ENCODE measurements at regions not wholly inside any gene's neighbourhood (a gene's known extent, or its start where the extent isn't known, plus 50 kb on each side); places are given as distances from the start of the nearest gene placed in this dataset.

GRCh38 chr2:144834998-144835633 lies 315.2 kb upstream of the ZEB2 start:
- H3K4me3 ChIP-seq (replicated peaks in 1 of 4; ENCODE audit: control extremely low read depth in 1 of 4, insufficient read depth in 1 of 4, low read depth in 3 of 4, low read length in 4 of 4) = peak overlapping the region in 2 of 4 experiments; percentile 0 to 41

DNA sequence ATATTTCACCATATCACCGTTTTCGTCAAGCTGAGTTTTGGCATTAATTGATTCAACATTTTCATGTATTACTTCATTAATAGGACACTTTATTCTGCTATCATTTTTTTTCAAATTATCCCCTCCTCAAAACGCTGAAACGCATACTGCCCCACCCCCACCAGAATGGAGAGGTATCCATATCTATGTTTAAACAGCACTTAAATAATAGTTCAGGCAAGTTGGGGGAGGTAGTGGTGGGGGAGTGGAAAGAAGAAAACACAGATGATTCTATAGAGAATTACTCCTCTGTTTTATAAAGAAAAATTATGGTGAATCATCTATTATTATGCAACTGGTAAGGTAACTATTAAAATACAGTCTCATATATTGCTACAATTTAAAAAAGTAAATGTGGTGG lies 314.4 kb upstream of the ZEB2 start:
- H3K4me1 ChIP-seq (ENCODE audit: control insufficient read depth, extremely low read depth, insufficient read depth, low read length) = peaks cover 10% of the 10 kb centered on the region
- H3K36me3 ChIP-seq (ENCODE audit: control insufficient read depth, insufficient read depth, low read length) = no peaks in the 10 kb centered on the region
- no peak overlapping the region for H3K27ac ChIP-seq (ENCODE audit: insufficient read depth, low read length)
- no peaks in the 10 kb centered on the region for H3K9me3 ChIP-seq (ENCODE audit: control insufficient read depth, insufficient read depth, low read depth, low read length)
- H2AFZ ChIP-seq (ENCODE audit: low read length) = no peak overlapping the region
- no peaks in the 10 kb centered on the region for H3K27me3 ChIP-seq (ENCODE audit: control insufficient read depth, insufficient read depth, low read length)
- DNase-seq (ENCODE audit: low read depth in 2 of 2) = no peak
- no peaks in the 10 kb centered on the region for H3K79me2 ChIP-seq (ENCODE audit: control insufficient read depth, insufficient read depth, low read length)
- no peak for TF ChIP-seq EZH2 (IDR thresholded peaks at IDR 0.05; ENCODE audit: low read length, missing control alignments)
- TF ChIP-seq, protein P1, sequence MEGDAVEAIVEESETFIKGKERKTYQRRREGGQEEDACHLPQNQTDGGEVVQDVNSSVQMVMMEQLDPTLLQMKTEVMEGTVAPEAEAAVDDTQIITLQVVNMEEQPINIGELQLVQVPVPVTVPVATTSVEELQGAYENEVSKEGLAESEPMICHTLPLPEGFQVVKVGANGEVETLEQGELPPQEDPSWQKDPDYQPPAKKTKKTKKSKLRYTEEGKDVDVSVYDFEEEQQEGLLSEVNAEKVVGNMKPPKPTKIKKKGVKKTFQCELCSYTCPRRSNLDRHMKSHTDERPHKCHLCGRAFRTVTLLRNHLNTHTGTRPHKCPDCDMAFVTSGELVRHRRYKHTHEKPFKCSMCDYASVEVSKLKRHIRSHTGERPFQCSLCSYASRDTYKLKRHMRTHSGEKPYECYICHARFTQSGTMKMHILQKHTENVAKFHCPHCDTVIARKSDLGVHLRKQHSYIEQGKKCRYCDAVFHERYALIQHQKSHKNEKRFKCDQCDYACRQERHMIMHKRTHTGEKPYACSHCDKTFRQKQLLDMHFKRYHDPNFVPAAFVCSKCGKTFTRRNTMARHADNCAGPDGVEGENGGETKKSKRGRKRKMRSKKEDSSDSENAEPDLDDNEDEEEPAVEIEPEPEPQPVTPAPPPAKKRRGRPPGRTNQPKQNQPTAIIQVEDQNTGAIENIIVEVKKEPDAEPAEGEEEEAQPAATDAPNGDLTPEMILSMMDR (conservative IDR thresholded peaks at IDR 0.05 in 1 of 2, IDR thresholded peaks at IDR 0.05 in 1 of 2; ENCODE audit: low read depth in 1 of 2, low read length in 2 of 2) = no peak
- no peaks in the 10 kb centered on the region for H4K20me1 ChIP-seq (ENCODE audit: control insufficient read depth, extremely low read depth, insufficient read depth, low read length)
- no peak overlapping the region for H3K4me2 ChIP-seq (ENCODE audit: extremely low read depth, insufficient read depth, low read length)
- H3K4me3 ChIP-seq (replicated peaks in 1 of 4; ENCODE audit: control extremely low read depth in 1 of 4, insufficient read depth in 1 of 4, low read depth in 3 of 4, low read length in 4 of 4) = no peak overlapping the region
- H3K9ac ChIP-seq (ENCODE audit: insufficient read depth, low read length) = no peak overlapping the region

More at GRCh38 chr2:144834998-144835633, 315.2 kb upstream of the ZEB2 start:
- peaks cover 10% of the 10 kb centered on the region for H3K4me1 ChIP-seq (ENCODE audit: control insufficient read depth, extremely low read depth, insufficient read depth, low read length)
- no peaks in the 10 kb centered on the region for H3K79me2 ChIP-seq (ENCODE audit: control insufficient read depth, insufficient read depth, low read length)
- no peak overlapping the region for H2AFZ ChIP-seq (ENCODE audit: low read length)
- H3K27me3 ChIP-seq (ENCODE audit: control insufficient read depth, insufficient read depth, low read length) = no peaks in the 10 kb centered on the region
- H3K27ac ChIP-seq (ENCODE audit: insufficient read depth, low read length) = no peak overlapping the region
- no peak overlapping the region for H3K9ac ChIP-seq (ENCODE audit: insufficient read depth, low read length)
- TF ChIP-seq EZH2 (IDR thresholded peaks at IDR 0.05; ENCODE audit: low read length, missing control alignments) = no peak
- TF ChIP-seq, protein P1 (conservative IDR thresholded peaks at IDR 0.05 in 1 of 2, IDR thresholded peaks at IDR 0.05 in 1 of 2; ENCODE audit: low read depth in 1 of 2, low read length in 2 of 2) = no peak
- H3K9me3 ChIP-seq (ENCODE audit: control insufficient read depth, insufficient read depth, low read depth, low read length) = no peaks in the 10 kb centered on the region
- no peaks in the 10 kb centered on the region for H4K20me1 ChIP-seq (ENCODE audit: control insufficient read depth, extremely low read depth, insufficient read depth, low read length)
- no peaks in the 10 kb centered on the region for H3K36me3 ChIP-seq (ENCODE audit: control insufficient read depth, insufficient read depth, low read length)
- peak; percentile 80 to 81 for DNase-seq (ENCODE audit: low read depth in 2 of 2)
- H3K4me2 ChIP-seq (ENCODE audit: extremely low read depth, insufficient read depth, low read length) = peak overlapping the region; percentile 61

DNA sequence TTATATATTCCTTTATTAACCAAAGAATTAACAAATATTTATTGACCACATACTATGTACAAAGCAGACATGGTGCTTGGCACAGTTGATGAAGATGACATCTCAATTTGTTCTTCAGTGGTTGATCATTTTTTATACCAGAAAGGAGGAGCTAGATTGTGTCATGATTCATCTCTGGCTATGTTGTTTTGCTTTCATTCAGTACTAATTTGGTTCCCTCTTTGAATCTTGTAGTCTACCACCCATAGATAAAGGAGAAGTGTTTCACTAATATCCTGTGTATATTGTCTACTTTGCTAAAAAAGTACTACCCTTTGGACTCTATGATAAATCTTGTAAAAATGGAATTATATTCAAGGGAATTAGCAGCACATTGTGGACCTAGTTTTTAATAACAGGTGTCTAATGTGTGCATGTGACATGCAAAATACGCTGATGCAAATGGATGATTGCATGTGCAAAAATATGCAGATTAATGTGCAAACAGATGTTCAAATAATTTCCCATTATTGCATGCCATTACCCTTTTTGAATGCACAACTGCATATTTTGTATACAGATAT lies 313.2 kb upstream of the ZEB2 start:
- Histone ChIP-seq H3K4me1 (ENCODE audit: control insufficient read depth, extremely low read depth, insufficient read depth, low read length) (peaks cover 10% of the 10 kb centered on the region), H3K4me3 (replicated peaks in 1 of 4; ENCODE audit: control extremely low read depth in 1 of 4, insufficient read depth in 1 of 4, low read depth in 3 of 4, low read length in 4 of 4) (no peak overlapping the region), H3K4me2 (ENCODE audit: extremely low read depth, insufficient read depth, low read length) (no peak overlapping the region), H3K27ac (ENCODE audit: insufficient read depth, low read length) (no peak overlapping the region), H3K27me3 (ENCODE audit: control insufficient read depth, insufficient read depth, low read length) (no peaks in the 10 kb centered on the region), H3K36me3 (ENCODE audit: control insufficient read depth, insufficient read depth, low read length) (no peaks in the 10 kb centered on the region), H2AFZ (ENCODE audit: low read length) (no peak overlapping the region), H3K79me2 (ENCODE audit: control insufficient read depth, insufficient read depth, low read length) (no peaks in the 10 kb centered on the region), H3K9me3 (ENCODE audit: control insufficient read depth, insufficient read depth, low read depth, low read length) (no peaks in the 10 kb centered on the region), H3K9ac (ENCODE audit: insufficient read depth, low read length) (no peak overlapping the region), H4K20me1 (ENCODE audit: control insufficient read depth, extremely low read depth, insufficient read depth, low read length) (no peaks in the 10 kb centered on the region)
- no peak for DNase-seq (ENCODE audit: low read depth in 2 of 2)
- no peak for TF ChIP-seq EZH2 (IDR thresholded peaks at IDR 0.05; ENCODE audit: low read length, missing control alignments)
- TF ChIP-seq, protein P1 (conservative IDR thresholded peaks at IDR 0.05 in 1 of 2, IDR thresholded peaks at IDR 0.05 in 1 of 2; ENCODE audit: low read depth in 1 of 2, low read length in 2 of 2) = no peak

All from fibroblast of lung (primary cell).